ES-I3 (cell line): ENCODE measurements at regions not wholly inside any gene's neighbourhood (a gene's known extent, or its start where the extent isn't known, plus 50 kb on each side); places are given as distances from the start of the nearest gene placed in this dataset.

Source experiments
- H3K36me3 ChIP-seq: 2 replicates; pipeline ENCODE4 v1.6.1; 2013; ENCODE audit warnings: mild to moderate bottlenecking, low read length, control low read depth, moderate library complexity; ENCODE audit not compliant: insufficient read depth
- H3K4me1 ChIP-seq: 2 replicates; pipeline ENCODE4 v1.6.1; 2013; ENCODE audit warnings: mild to moderate bottlenecking, control low read depth, low read length; ENCODE audit not compliant: insufficient read depth
- H3K9ac ChIP-seq: 2 replicates; pipeline ENCODE4 v1.6.1; 2013; ENCODE audit warnings: low read depth, mild to moderate bottlenecking, low read length, moderate library complexity
- H3K9me3 ChIP-seq: 2 replicates; pipeline ENCODE4 v1.6.1; 2013; ENCODE audit warnings: mild to moderate bottlenecking, low read length, moderate library complexity; ENCODE audit not compliant: control insufficient read depth, insufficient read depth

GRCh38 chr9:95776176-95776575 lies 99.3 kb upstream of the ERCC6L2 start:
- Histone ChIP-seq H3K9me3 (no peaks in the 10 kb centered on the region), H3K4me1 (peaks cover 16% of the 10 kb centered on the region), H3K36me3 (no peaks in the 10 kb centered on the region), H3K9ac (no peak overlapping the region)

DNA sequence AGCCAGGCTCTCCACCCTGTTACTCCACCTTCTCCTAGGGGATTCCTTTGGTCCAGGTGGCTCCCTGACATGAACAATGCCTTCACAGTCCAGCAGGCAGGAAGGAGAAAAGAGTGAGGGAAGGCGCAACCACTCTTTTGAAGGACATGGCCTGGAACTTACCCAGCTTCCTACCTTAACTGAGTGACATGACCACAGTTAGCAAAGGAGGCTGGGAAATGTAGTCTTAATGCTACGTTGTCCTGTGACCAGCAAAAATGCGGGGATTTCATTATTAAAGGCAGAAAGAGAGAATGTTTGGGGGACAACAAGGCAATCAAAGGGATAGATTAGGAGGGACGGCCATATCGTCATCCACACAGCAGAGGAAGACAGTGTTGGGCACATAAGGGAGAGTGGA lies 100.3 kb upstream of the ERCC6L2 start:
- H3K36me3 ChIP-seq: no peaks in the 10 kb centered on the region
- H3K9me3 ChIP-seq: no peaks in the 10 kb centered on the region
- no peak overlapping the region for H3K9ac ChIP-seq
- peaks cover 25% of the 10 kb centered on the region for H3K4me1 ChIP-seq

DNA sequence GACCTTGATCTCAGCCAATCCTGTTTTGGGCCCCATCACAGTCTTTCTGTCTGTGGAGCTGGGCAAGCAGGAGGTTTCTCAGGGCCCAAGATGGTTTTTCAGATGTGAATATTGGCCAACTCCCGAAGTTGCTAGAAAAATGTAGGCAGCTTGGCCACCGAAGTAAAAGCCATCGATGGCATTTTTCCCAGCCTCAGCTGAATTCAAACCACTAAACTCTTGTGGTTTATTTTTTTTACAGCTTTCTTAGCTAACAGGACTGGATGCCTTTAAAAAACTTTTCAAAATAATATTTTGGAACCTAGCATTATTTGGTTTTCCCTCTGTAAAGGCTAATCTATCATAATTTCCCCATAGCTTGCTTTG lies 102.5 kb upstream of the ERCC6L2 start:
- no peaks in the 10 kb centered on the region for H3K36me3 ChIP-seq
- H3K9ac ChIP-seq: no peak overlapping the region
- H3K4me1 ChIP-seq: peaks cover 30% of the 10 kb centered on the region
- no peaks in the 10 kb centered on the region for H3K9me3 ChIP-seq

DNA sequence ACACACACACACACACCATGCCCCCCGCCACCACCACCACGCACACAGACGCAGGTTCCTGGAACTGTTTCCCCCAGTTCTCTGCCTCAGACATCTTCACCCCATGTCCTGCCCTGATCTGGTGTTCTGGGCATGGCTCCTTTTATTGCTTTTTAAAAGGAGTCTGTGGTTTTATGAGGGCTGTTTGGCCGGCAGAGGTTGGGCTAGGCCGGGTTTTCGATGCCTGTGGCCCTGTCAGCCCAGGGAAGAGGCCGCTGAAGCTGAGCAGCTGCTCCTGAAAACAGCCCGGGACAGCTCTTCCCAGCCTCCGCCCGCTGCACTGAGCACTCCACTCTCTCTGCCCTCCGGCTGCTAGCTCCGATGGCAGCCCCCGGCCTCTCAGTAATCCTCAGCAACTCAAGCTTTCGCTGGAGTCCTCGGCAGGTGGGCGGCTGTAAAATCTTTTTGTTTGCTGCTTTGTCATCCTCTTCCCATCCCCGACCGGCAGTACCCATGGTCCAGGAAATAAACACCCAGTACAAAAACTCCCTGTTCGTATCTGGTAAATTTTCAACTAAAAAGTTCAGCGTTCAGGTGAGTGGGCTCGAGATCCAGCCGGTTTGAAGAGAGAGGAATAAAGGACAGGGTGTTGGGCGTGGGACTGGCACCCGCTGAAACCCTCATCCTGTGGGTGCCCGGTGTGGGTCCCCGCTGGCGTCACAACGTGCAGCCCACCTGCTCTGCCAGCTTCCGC lies 103.0 kb upstream of the ERCC6L2 start:
- Histone ChIP-seq H3K36me3 (no peaks in the 10 kb centered on the region), H3K4me1 (peaks cover 30% of the 10 kb centered on the region), H3K9ac (no peak overlapping the region)

DNA sequence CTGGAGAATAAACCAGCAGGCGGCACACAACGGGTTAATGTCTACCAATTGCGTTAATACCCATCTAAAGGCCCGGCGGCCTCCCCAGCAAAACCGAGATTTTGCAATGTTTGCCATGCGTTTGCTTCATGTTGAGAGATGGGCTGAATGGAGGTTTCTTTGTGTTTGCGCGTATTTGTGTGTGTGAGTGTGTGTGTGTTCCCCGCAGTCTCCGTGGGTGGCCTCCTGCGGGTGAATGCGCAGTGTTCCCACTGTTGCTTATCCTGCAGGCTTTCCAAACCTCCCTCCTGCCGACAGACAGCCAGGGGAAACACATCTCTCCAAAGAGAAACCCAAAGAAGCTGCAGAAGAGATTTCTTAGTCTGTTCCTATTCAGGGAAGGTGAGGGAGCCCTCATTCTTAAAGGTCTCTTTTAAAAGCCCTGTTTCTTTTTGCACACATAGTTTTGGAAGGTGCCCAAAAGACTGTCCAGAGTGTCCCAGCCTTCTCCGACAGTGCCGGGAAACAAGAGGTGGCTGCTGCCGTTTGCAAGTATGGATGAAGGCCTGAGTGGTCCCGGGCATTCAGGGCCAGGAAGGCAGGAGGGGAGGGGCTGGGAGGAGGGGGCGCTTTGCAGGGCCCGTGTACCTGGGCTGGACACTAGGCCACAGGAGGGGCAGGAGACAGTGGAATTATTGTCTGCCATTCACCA lies 103.8 kb upstream of the ERCC6L2 start:
- no peaks in the 10 kb centered on the region for H3K9me3 ChIP-seq
- no peak overlapping the region; the same call in 1 of the 2 replicates for H3K9ac ChIP-seq
- H3K4me1 ChIP-seq: peaks cover 31% of the 10 kb centered on the region
- no peaks in the 10 kb centered on the region for H3K36me3 ChIP-seq

More for the DNA sequence above, 103.0 kb upstream of the ERCC6L2 start:
- H3K9me3 ChIP-seq: no peaks in the 10 kb centered on the region

DNA sequence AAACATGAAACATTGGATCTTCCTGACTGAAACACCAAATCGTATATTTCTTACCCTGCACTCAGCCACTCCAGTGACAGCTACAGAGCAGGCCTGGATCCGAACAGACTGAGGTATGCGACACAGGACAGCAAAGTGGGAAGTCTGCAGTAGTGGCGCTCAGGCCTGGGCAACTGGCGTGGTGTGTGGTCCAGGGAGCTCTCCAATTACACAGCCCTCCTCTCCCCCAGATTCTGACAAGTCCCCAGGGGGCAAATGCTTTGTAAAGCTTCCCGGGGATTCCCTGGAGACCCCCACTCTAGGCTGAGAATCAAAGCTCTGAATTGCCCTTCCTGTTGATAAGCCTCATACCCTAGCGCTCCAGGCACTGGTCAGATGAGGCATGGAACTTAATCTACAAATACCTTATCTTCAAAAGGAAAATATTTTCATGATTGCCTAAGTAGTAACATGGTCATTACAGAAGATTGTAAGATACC lies 104.8 kb upstream of the ERCC6L2 start:
- Histone ChIP-seq H3K9me3 (no peaks in the 10 kb centered on the region), H3K36me3 (no peaks in the 10 kb centered on the region), H3K4me1 (peaks cover 38% of the 10 kb centered on the region), H3K9ac (no peak overlapping the region)

DNA sequence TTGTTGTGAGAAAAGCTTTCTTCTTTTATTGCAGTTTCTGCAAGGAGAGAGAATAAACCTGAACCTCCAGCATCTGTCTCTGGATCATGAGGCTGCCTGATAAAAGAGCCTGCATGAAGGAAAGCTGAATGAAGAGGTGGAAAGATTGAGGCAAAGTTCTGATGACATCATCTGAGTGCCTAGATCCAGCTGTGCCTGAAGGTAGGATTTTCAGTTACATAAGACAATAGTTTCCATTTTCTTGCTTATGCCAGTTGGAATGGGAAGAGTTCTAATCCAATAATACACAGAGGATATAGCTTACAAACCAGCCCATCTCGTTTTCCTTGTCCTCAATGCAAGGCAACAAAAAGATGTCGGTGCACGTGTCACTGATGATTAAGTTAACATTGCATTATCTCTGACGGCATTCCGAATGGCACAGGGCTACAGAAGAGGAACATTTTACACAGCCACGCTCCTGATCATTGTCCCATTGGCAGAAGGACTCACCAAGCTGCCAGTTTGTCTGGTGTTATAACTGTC lies 105.5 kb upstream of the ERCC6L2 start:
- Histone ChIP-seq H3K4me1 (peaks cover 45% of the 10 kb centered on the region), H3K9ac (no peak overlapping the region), H3K9me3 (no peaks in the 10 kb centered on the region), H3K36me3 (no peaks in the 10 kb centered on the region)

DNA sequence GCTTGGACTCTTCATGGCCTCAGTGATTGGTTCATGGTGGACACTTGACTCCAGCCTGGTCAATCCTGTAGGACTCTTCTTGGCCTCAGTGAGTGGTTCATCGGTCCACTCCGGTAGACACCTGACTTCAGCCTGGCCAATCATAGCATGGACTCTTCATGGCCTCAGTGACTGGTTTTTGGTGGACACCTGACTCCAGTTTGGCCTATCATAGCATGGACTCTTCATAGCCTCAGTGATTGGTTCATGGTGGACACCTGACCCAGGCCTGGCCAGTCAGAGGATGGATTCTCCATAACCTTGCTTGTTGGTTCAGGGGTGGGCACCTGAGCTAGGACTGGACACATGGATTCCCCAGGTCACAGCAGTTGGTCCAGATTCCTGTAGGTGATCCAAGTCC lies 106.0 kb upstream of the ERCC6L2 start:
- Histone ChIP-seq H3K36me3 (no peaks in the 10 kb centered on the region), H3K9ac (no peak overlapping the region), H3K9me3 (no peaks in the 10 kb centered on the region), H3K4me1 (peaks cover 48% of the 10 kb centered on the region)

DNA sequence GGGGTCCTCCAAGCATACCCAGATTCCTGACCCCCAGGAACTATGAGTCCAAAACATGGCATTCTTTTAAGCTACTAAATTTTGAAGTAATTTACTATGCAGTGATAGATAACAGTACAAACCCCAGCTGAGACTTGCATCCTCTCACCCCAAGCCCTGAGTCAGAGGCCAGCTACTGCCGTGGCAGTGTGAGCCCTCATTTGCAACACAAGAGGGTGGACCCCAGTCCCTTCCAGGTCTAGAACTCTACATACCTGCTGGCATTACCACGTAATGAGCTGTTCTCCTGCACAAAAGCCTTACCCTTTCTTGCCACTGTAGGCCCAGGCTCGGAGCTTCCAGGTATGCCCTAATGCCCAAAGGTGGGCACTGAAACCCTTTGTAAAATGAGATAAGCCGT lies 108.6 kb upstream of the ERCC6L2 start:
- Histone ChIP-seq H3K9ac (no peak overlapping the region), H3K4me1 (peaks cover 45% of the 10 kb centered on the region), H3K9me3 (no peaks in the 10 kb centered on the region), H3K36me3 (no peaks in the 10 kb centered on the region)

GRCh38 chr9:95764533-95765319 lies 110.8 kb upstream of the ERCC6L2 start:
- Histone ChIP-seq H3K9me3 (no peaks in the 10 kb centered on the region), H3K9ac (no peak overlapping the region), H3K36me3 (no peaks in the 10 kb centered on the region), H3K4me1 (peaks cover 26% of the 10 kb centered on the region)

GRCh38 chr9:95763983-95764382 lies 111.5 kb upstream of the ERCC6L2 start:
- Histone ChIP-seq H3K4me1 (peaks cover 26% of the 10 kb centered on the region), H3K9me3 (no peaks in the 10 kb centered on the region), H3K9ac (no peak overlapping the region), H3K36me3 (no peaks in the 10 kb centered on the region)

- Histone ChIP-seq H3K9me3 (no peaks in the 10 kb centered on the region), H3K9ac (no peak overlapping the region), H3K4me1 (peaks cover 26% of the 10 kb centered on the region), H3K36me3 (no peaks in the 10 kb centered on the region)
Observed at GRCh38 chr9:95763006-95763405, 112.5 kb upstream of the ERCC6L2 start.

- H3K9me3 ChIP-seq: no peaks in the 10 kb centered on the region
- no peaks in the 10 kb centered on the region for H3K36me3 ChIP-seq
- H3K4me1 ChIP-seq: peaks cover 26% of the 10 kb centered on the region
- no peak overlapping the region for H3K9ac ChIP-seq
Observed at GRCh38 chr9:95762322-95762721, 113.2 kb upstream of the ERCC6L2 start.

GRCh38 chr9:95760791-95761190 lies 114.7 kb upstream of the ERCC6L2 start:
- H3K4me1 ChIP-seq: peaks cover 26% of the 10 kb centered on the region
- no peak overlapping the region for H3K9ac ChIP-seq
- H3K36me3 ChIP-seq: no peaks in the 10 kb centered on the region
- H3K9me3 ChIP-seq: no peaks in the 10 kb centered on the region
